GM18498 (cell line): ENCODE measurements at regions not wholly inside any gene's neighbourhood (a gene's known extent, or its start where the extent isn't known, plus 50 kb on each side); places are given as distances from the start of the nearest gene placed in this dataset.
"Not testable (repeated sequence)": the region's sequence is repeated elsewhere in the genome, so short reads cannot be mapped to it uniquely, and the experiment has no call there.

Experiments
- ATAC-seq: cut with Tn5 transposase; IDR thresholded peaks from one replicate; pipeline ENCODE4 v1.9.1; 2021; ENCODE audit warnings: mild to moderate bottlenecking, moderate library complexity; ENCODE audit not compliant: unreplicated experiment

DNA sequence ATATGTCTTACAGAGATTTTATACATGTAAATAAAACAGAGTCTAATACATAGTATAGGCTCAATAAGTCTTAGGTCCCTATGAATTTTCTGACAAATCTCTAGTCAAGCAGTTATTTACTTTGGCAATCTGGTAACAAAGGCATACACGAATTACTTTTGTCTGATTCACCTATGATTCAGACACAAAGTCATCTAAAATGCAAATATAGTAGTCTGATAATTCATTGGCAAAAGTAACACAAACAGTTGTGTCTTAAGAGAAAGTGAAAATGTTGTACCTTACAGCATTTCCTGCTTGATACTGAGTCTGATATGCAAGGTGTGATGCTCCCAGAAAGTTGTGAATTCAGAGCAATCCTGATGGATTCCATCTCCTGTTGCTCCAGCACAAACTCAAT is 209.4 kb upstream of the PRSS1 start:
- no peak for ATAC-seq

DNA sequence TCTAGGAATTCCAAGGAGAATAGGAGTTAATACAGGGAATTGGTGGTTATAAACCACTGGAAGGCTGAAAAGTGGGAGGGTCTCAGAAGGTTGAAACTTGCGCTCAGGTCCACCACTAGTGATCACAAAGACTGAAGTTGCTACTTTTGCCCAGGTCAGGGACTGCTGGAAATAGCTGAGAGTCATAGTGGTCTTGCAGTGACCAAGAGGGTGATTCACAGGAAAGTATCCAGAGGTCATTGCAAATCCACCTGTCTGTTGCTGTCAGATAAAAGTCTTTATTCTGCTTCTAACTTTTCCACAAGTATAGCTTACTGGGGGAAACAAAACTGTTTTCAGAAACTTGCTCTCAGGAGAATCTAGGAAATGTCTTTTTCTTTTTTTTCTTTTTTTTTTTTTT is 211.5 kb upstream of the PRSS1 start:
- ATAC-seq: no peak

DNA sequence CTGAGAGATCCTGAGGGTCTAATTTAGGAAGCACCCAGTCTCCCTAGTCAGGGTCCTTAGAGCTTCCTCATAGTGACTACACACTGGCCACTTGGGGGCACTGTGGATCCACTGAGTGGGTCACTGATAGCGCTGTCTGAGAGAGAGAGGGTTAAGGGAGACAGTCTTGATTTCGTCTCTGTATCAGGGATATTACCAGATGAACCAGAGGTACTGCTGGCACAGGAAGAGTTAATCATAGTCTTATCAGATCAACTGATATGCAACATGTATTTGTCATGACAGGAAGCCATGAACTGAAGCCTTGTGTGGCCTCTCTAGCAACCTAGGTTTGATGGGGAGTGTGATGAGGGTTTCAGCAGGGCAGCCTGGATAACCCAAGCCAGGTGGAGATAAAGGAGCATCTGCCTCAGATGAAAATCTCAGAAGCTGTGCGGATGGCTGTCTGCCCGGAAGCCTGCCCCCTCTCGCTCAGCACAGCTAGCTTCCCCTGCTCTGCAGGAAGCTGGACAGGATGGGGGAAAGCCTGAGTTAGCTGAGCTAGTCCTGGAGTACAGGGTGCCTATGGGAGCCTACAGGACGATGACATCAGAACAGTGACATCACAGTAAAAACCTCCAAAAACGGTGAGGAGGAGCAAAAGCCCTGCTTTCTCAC is 214.0 kb upstream of the PRSS1 start:
- ATAC-seq: peak; percentile 98

DNA sequence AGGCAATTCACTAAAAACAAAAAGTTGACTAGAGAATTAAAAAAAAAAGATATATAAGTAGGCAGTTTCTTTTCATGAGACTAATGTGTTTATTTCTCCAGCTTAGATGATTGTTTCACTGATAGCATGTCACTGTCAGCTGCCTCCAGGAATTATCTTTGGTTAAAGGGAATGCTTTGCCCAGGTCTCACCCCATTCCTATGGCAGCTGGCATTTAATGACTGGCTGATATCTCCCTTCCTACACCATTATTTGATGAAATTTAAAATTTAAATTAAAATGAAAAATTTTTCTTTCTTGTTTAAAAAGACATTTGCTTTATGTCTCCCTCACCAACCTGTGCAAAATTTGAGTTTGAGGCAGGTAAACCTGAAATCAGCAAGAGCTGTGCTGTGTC is 214.5 kb upstream of the PRSS1 start:
- ATAC-seq: no peak

DNA sequence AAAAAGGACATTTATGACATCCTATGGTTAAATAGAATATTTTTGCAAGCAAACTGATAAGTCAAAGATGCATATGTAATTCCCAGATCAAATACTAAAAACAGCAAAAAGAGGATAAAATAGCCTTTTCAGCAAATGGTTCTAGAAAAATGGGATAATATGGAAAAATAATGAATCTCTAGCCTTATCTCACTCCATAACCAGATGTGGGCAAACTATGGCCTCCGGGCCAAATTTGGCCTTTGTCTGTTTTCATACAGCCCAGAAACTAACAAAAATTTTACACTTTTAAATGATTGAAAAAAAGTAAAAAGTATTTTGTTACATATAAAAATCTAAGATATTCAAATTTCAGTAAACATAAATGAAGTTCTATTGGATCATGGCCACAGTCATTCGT is 215.4 kb upstream of the PRSS1 start:
- no peak for ATAC-seq

DNA sequence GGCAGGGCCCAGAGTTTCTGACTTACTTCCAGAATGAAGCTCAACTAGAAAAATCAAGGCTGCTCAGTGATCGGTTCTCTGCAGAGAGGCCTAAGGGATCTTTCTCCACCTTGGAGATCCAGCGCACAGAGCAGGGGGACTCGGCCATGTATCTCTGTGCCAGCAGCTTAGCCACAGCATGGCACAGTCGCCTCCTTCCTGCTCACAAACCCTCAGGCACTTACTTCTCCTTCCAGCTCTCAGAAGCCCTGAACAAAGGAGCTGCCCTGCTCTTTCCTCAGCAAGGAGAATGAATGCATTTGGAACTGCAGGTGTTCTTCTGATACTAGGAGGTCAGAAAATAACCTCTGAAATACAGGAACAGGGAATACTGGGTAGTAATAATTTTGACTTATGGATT is 219.7 kb upstream of the PRSS1 start:
- no peak for ATAC-seq

DNA sequence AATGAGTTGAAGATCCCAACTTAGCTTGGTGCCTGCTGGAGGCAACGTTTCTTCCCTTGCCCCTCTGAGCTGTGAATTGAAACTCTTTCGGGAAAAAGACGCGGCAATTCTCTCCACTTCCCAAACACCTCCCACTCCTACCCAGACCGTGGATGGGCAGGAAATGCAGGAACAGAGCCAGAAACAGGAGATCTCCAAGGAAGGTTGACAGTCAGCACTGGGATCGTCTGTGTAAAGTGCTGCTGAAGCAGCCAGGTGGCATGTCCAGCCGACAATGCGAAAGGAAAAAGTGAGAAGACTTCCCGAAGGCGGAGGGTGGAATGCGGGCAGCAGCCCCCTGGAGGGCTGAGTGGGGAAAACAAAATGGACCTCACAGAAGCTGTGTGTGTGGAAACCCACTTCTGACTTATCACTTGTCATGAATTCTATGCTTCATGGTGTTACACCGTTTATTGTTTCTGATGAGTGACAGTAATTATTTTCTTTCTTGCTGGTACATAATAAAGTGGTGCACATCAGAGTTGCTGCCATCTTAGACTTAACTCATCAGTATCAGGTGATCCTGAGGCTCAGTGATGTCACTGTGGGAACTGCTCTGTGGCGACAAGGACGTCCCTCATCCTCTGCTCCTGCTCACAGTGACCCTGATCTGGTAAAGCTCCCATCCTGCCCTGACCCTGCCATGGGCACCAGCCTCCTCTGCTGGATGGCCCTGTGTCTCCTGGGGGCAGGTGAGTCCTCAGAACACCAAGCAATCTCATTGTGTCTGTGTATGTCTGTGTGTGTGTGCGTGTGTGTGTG is 220.5 kb upstream of the PRSS1 start:
- ATAC-seq: no peak

DNA sequence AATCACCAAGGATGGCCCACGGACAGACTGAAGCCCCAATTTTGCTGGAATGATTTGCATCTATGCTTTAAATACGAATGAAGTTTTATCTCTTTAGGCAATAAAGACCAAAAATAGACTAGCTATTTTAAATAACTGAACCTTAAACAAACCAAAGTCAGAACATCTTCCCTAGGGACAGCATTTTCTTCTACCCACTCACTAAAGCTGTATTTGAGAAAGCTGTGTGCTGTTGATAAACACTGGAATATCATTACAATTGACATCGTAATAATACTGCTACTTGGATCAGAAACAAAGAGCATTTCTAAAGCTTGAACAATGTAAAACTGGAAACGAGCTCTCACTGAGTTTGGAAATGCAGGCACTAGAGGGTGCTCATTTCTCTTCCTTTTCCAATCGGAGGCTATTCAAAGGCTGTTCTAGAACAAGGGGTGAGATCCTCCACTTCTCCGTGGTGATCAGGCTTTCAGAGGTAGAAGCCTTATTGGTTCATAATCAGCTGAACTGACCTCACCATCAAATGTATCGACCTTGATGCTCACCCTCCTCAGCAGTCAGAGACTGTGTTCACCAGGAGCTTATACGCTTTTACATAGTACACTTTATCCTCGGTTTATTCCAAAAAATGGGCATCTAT is 225.3 kb upstream of the PRSS1 start:
- no peak for ATAC-seq

DNA sequence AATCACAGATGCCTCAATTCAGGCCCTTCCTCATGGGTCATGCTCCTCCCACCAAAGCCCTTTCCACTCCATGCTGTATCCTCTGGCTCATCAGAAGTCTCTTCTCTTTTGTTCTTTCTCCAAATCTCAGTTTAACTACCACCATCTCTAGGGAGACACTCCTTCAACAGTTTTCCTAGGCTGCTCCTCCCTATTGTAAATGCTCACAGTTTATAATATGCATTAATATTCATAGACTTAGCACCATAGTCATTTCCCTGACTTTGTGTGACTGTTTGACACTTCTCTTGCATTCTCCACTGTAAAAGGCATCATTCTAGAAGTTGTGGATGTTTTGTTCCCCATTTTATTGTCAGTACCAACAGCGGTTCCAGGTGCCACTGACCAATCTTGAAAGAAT is 226.5 kb upstream of the PRSS1 start:
- ATAC-seq: no peak

DNA sequence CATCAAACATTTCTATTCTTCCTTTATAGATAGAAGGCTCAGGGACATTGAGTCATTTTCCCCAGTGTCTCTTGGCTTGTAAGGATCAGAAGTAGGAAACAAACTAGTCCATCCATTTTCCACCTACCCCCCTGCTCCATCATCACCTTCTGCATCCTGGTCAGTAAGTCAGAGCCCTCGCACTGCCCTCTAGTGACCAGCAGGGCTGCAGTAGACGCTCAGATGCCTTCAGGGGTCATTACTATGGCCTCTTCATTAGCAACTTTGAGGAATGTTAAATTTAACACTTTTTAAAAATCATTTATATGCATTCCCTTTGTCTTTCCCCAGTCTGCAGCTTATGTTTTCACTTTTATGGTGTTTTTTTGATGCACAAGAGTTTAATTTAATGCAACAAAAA is 228.4 kb upstream of the PRSS1 start:
- not testable (repeated sequence) for ATAC-seq

DNA sequence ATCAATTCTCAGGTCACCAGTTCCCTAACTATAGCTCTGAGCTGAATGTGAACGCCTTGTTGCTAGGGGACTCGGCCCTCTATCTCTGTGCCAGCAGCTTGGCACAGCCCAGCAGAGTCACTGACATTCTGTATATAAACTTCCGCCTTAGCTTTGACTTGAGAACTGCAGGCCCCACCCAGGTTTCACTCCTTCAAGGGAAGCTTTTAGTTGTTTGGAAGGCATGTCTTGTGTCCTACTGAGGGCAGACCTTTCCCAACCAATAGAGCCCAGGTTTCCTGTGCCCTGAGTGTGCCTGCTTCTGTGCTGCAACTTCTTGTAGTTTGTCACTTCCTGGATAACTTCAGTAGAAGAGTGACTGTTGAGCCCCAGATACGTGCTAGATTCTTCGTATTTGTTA is 228.8 kb upstream of the PRSS1 start:
- not testable (repeated sequence) for ATAC-seq

DNA sequence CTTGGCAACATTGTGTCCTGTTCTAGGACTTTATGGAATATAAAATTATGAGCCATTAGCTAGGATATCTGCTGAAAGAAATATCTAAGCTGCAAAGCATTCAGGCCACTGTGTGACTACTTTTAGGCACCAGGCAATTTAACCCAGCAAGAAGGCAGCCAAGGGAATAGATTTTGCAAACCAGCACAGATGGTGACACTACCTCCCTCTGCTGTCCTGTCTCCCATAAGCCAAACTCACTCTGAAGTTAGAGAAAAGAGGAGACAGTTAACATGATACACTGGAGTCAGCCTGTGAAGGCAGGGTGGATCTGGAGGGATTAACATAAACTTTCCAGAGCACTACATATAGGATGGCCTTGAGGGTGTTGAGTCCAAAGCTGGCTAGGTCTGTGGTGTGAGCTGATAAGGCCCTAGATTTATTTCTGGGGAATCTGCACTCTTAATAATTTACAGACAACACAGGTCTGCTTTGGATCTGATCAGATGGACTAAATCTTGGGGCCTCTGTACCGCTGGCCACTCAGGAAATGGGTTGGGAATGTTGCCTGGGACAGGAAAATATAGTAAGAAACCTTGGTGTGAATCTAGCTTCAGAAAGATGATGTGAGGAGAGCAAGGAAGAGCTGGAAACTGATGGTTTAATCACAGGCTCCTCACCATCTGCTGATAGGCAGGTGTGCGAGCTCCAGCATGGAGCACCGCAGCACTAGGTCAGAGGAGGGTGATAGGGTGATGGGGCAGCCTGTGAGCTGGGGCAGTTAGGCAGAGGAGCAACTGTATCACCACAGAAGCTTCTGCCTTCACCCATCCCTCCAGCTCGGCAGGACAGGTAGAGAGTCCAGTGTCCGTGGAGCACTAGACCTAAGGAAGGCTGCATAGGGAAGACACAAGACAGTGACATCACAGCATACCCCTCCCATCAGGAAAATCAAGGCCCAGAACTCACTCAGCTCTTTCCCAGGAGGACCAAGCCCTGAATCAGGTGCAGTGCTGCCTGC is 229.9 kb upstream of the PRSS1 start:
- no peak for ATAC-seq

DNA sequence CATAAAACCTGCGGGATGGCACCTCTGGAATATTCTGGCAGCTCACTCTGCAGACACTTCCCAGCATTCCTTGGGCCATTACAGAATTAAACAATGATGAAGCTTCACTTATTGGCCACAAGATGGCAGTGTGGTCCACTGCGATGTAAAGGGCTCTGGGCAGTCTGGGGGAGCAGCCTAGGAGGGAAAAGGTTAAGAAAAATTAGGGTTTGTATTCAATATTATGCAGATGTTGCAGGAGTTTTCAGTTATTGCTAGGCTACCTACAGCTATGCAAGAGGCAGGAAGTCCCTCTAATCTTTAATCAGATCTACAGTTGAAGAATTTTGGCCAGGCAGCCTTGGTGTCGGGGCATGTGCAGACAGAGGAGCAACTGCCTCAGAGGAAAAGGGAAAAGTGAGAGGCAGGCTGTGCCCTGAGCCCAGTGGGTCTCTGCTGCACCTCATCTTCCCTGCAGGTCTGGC is 233.2 kb upstream of the PRSS1 start:
- ATAC-seq: peak; percentile 90

DNA sequence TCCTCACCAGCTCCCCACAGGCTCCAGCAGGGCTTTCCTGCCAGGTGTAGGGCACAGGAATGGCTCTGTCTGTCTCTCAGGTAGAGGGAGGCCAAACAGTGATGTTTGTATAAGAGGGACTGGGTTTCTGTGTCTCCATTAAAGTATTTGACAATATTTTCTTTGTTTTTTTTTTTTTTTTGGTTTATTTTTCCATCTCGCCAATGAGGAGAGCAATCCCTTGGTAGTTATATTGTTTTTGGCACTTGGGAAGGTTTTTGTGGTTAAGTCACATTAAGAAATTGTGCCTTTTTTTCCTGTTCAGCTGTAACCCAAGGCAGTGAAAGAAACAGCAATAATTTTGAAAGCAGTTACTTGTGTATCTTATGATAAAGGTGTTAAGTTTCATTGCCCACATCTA is 234.6 kb upstream of the PRSS1 start:
- ATAC-seq: not testable (repeated sequence)

DNA sequence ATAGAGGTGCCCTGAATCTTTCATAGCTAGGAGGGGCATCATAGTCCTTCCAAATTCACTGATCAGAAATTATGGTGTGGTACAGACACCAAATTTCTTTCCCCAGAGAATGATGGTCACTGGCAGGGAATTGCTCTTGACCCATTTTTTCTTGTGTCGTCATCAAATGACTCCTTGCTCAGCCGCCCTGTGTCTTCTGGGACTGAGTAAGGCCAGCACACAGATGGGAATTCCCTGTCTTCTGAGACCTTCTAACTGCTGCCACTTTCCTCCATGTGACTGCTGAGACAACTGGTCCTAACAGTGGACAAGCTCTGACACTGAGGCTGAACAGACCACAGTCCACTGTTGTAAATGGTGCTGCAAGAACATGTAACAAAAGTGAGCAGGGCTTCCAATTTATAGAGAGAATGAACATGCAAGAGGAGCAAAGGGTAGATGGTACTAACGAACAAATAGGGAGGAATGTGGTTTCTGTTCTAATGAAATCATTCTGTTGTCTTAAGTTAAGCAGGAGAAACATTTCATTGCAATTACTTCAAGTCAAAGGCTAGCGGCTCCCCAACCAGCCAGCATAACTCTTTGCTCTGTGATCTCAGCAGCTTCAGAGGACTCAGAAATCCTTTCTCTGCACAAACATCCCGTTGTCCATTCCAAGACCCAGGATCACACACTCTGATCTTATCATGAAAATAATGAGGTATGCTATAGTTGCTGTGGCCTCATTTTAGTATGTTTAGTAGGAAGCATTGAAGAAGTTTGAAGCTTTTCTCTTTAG is 235.9 kb upstream of the PRSS1 start:
- ATAC-seq: no peak

DNA sequence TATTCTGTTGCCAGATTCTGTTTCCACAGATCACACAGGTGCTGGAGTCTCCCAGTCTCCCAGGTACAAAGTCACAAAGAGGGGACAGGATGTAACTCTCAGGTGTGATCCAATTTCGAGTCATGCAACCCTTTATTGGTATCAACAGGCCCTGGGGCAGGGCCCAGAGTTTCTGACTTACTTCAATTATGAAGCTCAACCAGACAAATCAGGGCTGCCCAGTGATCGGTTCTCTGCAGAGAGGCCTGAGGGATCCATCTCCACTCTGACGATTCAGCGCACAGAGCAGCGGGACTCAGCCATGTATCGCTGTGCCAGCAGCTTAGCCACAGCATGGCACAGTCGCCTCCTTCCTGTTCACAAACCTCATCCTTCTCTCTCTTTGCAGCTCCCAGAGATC is 237.5 kb upstream of the PRSS1 start:
- ATAC-seq: no peak

DNA sequence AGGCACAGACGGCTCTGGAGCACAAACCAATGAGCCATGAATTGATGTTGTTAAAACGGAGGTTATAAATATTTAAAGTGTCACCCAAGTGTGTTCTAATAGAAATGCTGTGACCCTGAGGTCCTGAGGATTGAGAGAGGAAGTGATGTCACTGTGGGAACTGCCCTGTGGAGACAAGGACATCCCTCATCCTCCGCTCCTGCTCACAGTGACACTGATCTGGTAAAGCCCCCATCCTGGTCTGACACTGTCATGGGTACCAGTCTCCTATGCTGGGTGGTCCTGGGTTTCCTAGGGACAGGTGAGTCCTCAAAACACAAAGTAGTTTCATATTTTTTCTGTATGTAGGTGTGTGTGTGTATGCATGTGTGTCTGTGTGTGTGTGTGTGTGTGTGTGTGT is 237.9 kb upstream of the PRSS1 start:
- no peak for ATAC-seq

DNA sequence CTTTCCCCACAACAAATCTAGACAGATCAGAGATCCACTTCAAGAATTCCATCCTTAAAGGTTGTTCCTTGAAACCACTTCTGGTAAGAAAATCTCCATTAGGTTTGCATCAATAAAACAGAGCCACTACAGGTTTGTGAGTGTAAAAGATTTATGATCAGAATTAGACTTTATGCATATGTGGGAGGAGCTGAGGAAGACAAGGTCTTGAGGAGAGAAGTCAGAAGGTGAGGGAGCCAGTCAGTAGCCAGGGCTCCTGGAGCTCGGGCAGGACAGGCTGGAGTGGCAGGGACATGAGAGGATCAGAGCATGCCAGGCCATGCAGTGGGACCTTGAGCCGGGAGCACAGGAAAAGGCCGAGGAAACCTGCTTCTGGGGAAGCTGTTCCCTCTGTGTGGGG is 240.0 kb upstream of the PRSS1 start:
- not testable (repeated sequence) for ATAC-seq

DNA sequence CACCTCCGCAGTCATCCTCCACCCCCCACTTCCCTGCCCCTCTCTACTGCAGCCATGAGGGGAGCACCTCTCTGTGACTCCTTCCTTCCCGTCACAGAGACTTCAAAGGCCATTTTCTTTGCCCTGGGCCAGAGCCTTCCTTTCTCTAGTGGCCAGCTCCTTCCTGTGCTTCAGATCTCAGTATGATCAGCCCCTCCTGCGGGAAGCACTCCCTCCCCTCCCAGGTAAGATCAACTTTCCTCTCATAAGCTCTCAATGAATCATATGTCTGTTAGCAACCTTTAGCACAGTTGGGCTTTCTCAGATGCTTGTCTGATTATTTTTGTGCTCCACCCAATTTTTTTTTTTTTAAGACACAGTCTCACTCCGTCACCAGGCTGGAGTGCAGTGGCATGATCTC is 241.0 kb upstream of the PRSS1 start:
- no peak for ATAC-seq

DNA sequence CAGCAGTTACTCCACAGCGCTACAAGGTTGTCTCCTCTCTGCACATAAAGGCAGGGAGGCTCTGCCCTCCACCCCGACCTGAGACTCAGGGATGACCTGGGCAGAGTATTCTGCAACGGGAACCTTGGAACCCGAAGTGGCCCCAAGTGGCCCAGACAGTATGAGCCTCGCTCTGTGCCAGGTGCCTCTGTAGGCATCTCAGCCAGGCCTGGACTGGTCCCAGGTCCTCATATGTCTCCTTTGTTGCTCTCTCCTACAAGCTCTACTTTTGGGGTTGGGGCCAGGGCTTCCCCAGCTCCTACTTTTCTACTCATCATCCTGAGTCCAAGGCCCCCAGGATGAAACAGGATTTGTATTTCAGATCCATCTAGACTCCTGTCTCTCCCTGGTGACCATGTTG is 241.5 kb upstream of the PRSS1 start:
- no peak for ATAC-seq
